H1 (cell line): ENCODE measurements at regions not wholly inside any gene's neighbourhood (a gene's known extent, or its start where the extent isn't known, plus 50 kb on each side); places are given as distances from the start of the nearest gene placed in this dataset.

Experiments used
- RAD21 ChIP-seq, 2 experiments: IDR thresholded peaks in 1 of 2; conservative IDR thresholded peaks in 1 of 2; 2 replicates each; pipeline ENCODE4 v1.6.1; 2011; ENCODE audit warnings: low read depth in 2 of 2, low read length in 2 of 2, improper control_type of control experiment in 1 of 2, inconsistent platforms in 1 of 2, mild to moderate bottlenecking in 1 of 2, moderate library complexity in 1 of 2
- TBP ChIP-seq: IDR thresholded peaks from 2 replicates; pipeline ENCODE4 v1.6.1; 2011; ENCODE audit warnings: low read depth, low read length, improper control_type of control experiment
- TCF12 ChIP-seq: IDR thresholded peaks from 2 replicates; pipeline ENCODE4 v1.6.1; 2011; ENCODE audit warnings: low read depth, mild to moderate bottlenecking, low read length
- TF ChIP-seq, protein P1 (sequence below): IDR thresholded peaks from 2 replicates; pipeline ENCODE4 v1.6.1; 2012; ENCODE audit warnings: inconsistent platforms
- TF ChIP-seq, protein P2 (sequence below): IDR thresholded peaks from 2 replicates; pipeline ENCODE4 v1.6.1; 2011; ENCODE audit warnings: low read depth, mild to moderate bottlenecking, low read length; ENCODE audit not compliant: insufficient read depth

DNA sequence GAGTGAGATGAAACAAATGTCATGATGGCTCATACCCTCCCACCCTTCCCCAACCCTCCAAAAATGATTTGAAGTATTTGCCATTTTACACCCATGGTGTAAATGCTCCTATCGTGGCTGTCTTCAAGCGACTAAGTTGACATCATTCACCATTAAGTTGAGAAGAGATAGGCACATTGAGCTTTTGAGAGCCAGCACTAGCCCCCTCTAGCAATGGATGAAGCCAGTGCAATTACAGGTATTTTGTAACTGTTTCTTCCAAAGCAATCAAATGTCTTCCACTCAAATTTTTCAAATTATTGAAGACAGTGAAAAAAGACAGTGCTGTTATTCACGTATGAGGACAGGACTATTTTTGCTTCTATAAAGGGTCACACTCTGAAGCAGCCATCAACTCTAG lies 371.5 kb upstream of the KLF4 start (continued):
- TF ChIP-seq, protein P1, sequence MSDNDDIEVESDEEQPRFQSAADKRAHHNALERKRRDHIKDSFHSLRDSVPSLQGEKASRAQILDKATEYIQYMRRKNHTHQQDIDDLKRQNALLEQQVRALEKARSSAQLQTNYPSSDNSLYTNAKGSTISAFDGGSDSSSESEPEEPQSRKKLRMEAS, result no peak
- no peak for TF ChIP-seq TCF12
- TF ChIP-seq, protein P2, sequence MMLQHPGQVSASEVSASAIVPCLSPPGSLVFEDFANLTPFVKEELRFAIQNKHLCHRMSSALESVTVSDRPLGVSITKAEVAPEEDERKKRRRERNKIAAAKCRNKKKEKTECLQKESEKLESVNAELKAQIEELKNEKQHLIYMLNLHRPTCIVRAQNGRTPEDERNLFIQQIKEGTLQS, result no peak
- TF ChIP-seq RAD21 (IDR thresholded peaks at IDR 0.05 in 1 of 2, conservative IDR thresholded peaks at IDR 0.05 in 1 of 2; ENCODE audit: low read depth in 2 of 2, low read length in 2 of 2), result peak; percentile 39 to 55
- TF ChIP-seq TBP, result no peak
